ENCODE measurements at regions not wholly inside any gene's neighbourhood (a gene's known extent, or its start where the extent isn't known, plus 50 kb on each side); places are given as distances from the start of the nearest gene placed in this dataset.
A peak's percentile ranks its signal among the peaks of the same experiment; 100 is the strongest.

DNA sequence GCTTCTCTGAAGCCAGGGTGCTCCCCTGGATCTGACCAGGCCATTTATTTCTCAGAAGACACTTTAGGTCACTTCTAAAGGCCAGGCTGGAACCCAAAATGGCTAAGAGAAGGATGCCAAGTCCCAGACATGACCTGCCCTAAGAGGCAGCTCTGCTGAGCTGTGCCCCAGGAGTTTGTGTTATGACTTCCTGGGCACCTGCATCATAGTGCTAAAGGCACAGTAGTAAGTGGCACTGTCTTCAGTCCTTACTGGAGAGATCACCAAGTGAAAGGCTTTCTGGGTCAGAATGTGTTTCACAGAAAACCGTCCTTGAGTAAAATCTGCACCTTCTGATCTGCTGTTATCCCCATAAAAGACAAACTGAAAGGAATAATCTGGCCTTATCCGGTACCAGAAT is 120.2 kb downstream of the DAD1 start:
- no peak overlapping the region for H3K4me2 ChIP-seq (ENCODE audit: unreplicated experiment)
- no peaks in the 10 kb centered on the region for H3K9me2 ChIP-seq (ENCODE audit: insufficient read depth)
- no peak for DNase-seq
- peaks cover 18% of the 10 kb centered on the region for H3K4me1 ChIP-seq (ENCODE audit: insufficient read depth)
- H3K9ac ChIP-seq = no peak overlapping the region
- H2AFZ ChIP-seq = no peak overlapping the region
- no peaks in the 10 kb centered on the region for H4K20me1 ChIP-seq (ENCODE audit: insufficient read depth)
- WGBS, 2 experiments (ENCODE audit: low coverage in 1 of 2, low lambda C conversion rate in 2 of 2, missing lambda C conversion rate in 2 of 2) = 31 to 44% methylated on average over 2 of the region's 2 CpGs
- H3K27me3 ChIP-seq (replicated peaks; ENCODE audit: insufficient read depth) = peaks cover 11% of the 10 kb centered on the region; the same call in 1 of the 2 replicates
- H3F3A ChIP-seq (ENCODE audit: insufficient read depth) = 0 out of 2 replicates have a peak, but pooled peaks cover 9% of the 10 kb centered on the region
- H3K9me3 ChIP-seq (ENCODE audit: low read depth) = no peaks in the 10 kb centered on the region
- no peak overlapping the region for H3K4me3 ChIP-seq
- no peaks in the 10 kb centered on the region for H3K36me3 ChIP-seq (ENCODE audit: low read depth)
- H3K27ac ChIP-seq = no peak overlapping the region
- TF ChIP-seq EZH2phosphoT487 (IDR thresholded peaks at IDR 0.05; ENCODE audit: insufficient read depth, low read depth) (no peak), EZH2 (IDR thresholded peaks at IDR 0.05; ENCODE audit: insufficient read depth, poor library complexity, severe bottlenecking) (no peak)
- no peaks in the 10 kb centered on the region for H3K79me2 ChIP-seq (ENCODE audit: insufficient read depth)
- in situ Hi-C loops (cut with MboI) = loop anchor here (5.0 kb wide), 1 partner anchor 77 kb away; no protein-coding TSS in a partner anchor

DNA sequence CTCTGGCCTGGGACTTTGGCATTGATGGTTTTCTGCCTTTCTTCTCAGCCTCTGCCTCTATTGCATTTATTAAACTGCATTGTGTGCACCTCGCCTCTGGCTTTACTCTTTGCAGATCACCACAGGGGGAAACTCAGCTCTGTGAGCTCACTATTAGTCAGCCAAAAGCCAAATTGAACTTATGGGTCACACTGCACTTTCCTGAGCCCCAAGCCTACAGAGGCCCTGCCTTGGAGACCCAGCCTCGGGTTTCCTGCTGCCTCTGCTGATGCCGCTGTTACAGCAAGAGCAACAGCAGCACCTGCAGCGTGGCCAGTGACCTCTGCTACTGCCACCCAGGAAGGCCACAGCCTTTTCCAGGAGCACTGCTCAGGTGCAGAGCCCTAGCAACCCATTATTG is 122.5 kb downstream of the DAD1 start:
- peaks cover 11% of the 10 kb centered on the region; the same call in 1 of the 2 replicates for H3K27me3 ChIP-seq (replicated peaks; ENCODE audit: insufficient read depth)
- no peak overlapping the region for H3K4me3 ChIP-seq
- H3K9me2 ChIP-seq (ENCODE audit: insufficient read depth) = no peaks in the 10 kb centered on the region
- in situ Hi-C loops (cut with MboI) = loop anchor here (5.0 kb wide), 1 partner anchor 74 kb away; no protein-coding TSS in a partner anchor
- no peak for TF ChIP-seq EZH2phosphoT487 (IDR thresholded peaks at IDR 0.05; ENCODE audit: insufficient read depth, low read depth)
- no peak for TF ChIP-seq EZH2 (IDR thresholded peaks at IDR 0.05; ENCODE audit: insufficient read depth, poor library complexity, severe bottlenecking)
- H3K4me2 ChIP-seq (ENCODE audit: unreplicated experiment) = no peak overlapping the region
- H3K79me2 ChIP-seq (ENCODE audit: insufficient read depth) = no peaks in the 10 kb centered on the region
- WGBS, 2 experiments (ENCODE audit: low coverage in 1 of 2, low lambda C conversion rate in 2 of 2, missing lambda C conversion rate in 2 of 2) = 40 to 46% methylated on average over 4 of the region's 4 CpGs
- H3F3A ChIP-seq (ENCODE audit: insufficient read depth) = 0 out of 2 replicates have a peak, but pooled peaks cover 9% of the 10 kb centered on the region
- H3K4me1 ChIP-seq (ENCODE audit: insufficient read depth) = peaks cover 18% of the 10 kb centered on the region
- H3K36me3 ChIP-seq (ENCODE audit: low read depth) = no peaks in the 10 kb centered on the region
- DNase-seq = peak; percentile 62
- H2AFZ ChIP-seq = no peak overlapping the region
- no peaks in the 10 kb centered on the region for H3K9me3 ChIP-seq (ENCODE audit: low read depth)
- H3K9ac ChIP-seq = no peak overlapping the region
- no peak overlapping the region for H3K27ac ChIP-seq
- H4K20me1 ChIP-seq (ENCODE audit: insufficient read depth) = no peaks in the 10 kb centered on the region

DNA sequence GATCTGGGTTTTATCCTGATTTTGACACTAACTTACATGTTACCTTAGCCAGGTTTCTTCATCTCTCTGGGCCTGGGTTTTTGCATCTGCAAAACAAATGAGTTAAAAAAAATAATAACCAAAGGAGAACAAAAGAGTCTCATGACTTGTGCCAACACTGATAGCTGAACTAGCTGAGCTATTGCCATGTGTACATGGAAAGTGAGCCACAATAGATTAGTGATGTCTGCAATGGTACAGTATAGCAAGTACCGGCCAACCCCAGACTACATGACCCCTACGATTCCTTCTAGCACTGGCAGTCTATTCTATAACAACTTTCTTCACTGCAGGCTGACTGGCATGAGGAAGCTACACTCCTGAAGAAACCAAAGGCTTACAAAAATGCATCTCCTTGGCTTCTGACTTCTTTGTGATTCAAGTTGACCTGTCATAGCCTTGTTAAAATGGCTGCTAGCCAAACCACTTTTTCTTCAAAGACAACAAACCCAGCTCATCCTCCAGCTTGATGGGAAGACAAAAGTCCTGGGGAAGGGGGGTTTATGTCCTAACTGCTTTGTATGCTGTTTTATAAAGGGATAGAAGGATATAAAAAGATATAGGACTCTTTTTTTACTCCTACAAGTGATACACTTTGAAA is 123.7 kb downstream of the DAD1 start:
- H3K4me1 ChIP-seq (ENCODE audit: insufficient read depth) = peaks cover 18% of the 10 kb centered on the region
- no peaks in the 10 kb centered on the region for H3K9me2 ChIP-seq (ENCODE audit: insufficient read depth)
- in situ Hi-C loops (cut with MboI) = loop anchor here (5.0 kb wide), 1 partner anchor 73 kb away; no protein-coding TSS in a partner anchor
- H3K36me3 ChIP-seq (ENCODE audit: low read depth) = no peaks in the 10 kb centered on the region
- no peak overlapping the region for H3K4me3 ChIP-seq
- H2AFZ ChIP-seq = no peak overlapping the region
- H3K4me2 ChIP-seq (ENCODE audit: unreplicated experiment) = no peak overlapping the region
- H3K9ac ChIP-seq = no peak overlapping the region
- H4K20me1 ChIP-seq (ENCODE audit: insufficient read depth) = no peaks in the 10 kb centered on the region
- H3K9me3 ChIP-seq (ENCODE audit: low read depth) = no peaks in the 10 kb centered on the region
- peaks cover 16% of the 10 kb centered on the region for H3K27me3 ChIP-seq (replicated peaks; ENCODE audit: insufficient read depth)
- H3K27ac ChIP-seq = no peak overlapping the region
- TF ChIP-seq EZH2phosphoT487 (IDR thresholded peaks at IDR 0.05; ENCODE audit: insufficient read depth, low read depth) = no peak
- no peak for TF ChIP-seq EZH2 (IDR thresholded peaks at IDR 0.05; ENCODE audit: insufficient read depth, poor library complexity, severe bottlenecking)
- WGBS, 2 experiments (ENCODE audit: low coverage in 1 of 2, low lambda C conversion rate in 2 of 2, missing lambda C conversion rate in 2 of 2) = 85 to 94% methylated on average over 2 of the region's 2 CpGs
- DNase-seq = peak; percentile 43
- H3K79me2 ChIP-seq (ENCODE audit: insufficient read depth) = no peaks in the 10 kb centered on the region
- 0 out of 2 replicates have a peak, but pooled peaks cover 9% of the 10 kb centered on the region for H3F3A ChIP-seq (ENCODE audit: insufficient read depth)

DNA sequence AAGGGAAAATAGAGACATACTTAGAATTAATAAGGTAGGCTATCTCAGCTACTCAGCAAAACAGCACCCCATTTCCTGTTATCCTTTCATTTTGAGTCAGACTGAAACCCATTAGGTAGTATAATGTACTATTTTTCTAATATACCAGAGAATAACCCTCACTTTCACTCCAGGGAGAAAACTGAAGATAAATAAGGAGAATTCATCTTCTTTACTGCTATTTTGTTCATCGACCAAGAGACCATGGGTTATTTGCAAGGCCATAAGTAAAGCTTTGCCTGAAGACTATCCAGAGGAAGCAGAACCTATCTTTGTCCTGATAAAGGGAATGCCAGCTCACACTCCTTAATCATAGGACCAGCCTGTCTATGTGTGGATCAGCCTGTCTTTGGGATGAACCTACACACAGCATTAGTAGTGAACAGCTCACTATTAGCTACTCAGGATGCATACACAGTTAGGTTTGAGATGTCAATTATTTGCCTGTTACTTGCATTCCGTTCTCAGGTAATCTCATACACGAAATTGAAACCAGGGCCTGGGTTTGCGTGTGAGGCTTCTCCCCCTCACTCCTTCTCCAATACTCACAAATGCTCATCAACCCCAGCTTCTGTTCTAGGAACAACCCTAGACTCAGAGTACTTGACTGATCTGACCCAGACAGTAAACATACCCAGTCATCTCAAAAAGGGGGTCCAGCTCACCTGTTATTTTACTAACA is 124.4 kb downstream of the DAD1 start:
- Histone ChIP-seq H3K27ac (no peak overlapping the region), H3K36me3 (ENCODE audit: low read depth) (no peaks in the 10 kb centered on the region), H3F3A (ENCODE audit: insufficient read depth) (0 out of 2 replicates have a peak, but pooled peaks cover 9% of the 10 kb centered on the region), H3K4me3 (no peak overlapping the region), H2AFZ (no peak overlapping the region), H3K9me2 (ENCODE audit: insufficient read depth) (no peaks in the 10 kb centered on the region), H3K4me2 (ENCODE audit: unreplicated experiment) (no peak overlapping the region), H3K79me2 (ENCODE audit: insufficient read depth) (no peaks in the 10 kb centered on the region), H3K4me1 (ENCODE audit: insufficient read depth) (peaks cover 18% of the 10 kb centered on the region), H4K20me1 (ENCODE audit: insufficient read depth) (no peaks in the 10 kb centered on the region), H3K9me3 (ENCODE audit: low read depth) (no peaks in the 10 kb centered on the region), H3K9ac (no peak overlapping the region), H3K27me3 (replicated peaks; ENCODE audit: insufficient read depth) (peaks cover 15% of the 10 kb centered on the region; the same call in 1 of the 2 replicates)
- 88 to 91% methylated on average over 4 of the region's 4 CpGs for WGBS, 2 experiments (ENCODE audit: low coverage in 1 of 2, low lambda C conversion rate in 2 of 2, missing lambda C conversion rate in 2 of 2)
- in situ Hi-C loops (cut with MboI) = loop anchor here (5.0 kb wide), 1 partner anchor 72 kb away; no protein-coding TSS in a partner anchor
- TF ChIP-seq EZH2phosphoT487 (IDR thresholded peaks at IDR 0.05; ENCODE audit: insufficient read depth, low read depth) (no peak), EZH2 (IDR thresholded peaks at IDR 0.05; ENCODE audit: insufficient read depth, poor library complexity, severe bottlenecking) (no peak)
- no peak for DNase-seq

All from GM23248 (cell line).